ENCODE measurements at regions not wholly inside any gene's neighbourhood (a gene's known extent, or its start where the extent isn't known, plus 50 kb on each side); places are given as distances from the start of the nearest gene placed in this dataset.

DNA sequence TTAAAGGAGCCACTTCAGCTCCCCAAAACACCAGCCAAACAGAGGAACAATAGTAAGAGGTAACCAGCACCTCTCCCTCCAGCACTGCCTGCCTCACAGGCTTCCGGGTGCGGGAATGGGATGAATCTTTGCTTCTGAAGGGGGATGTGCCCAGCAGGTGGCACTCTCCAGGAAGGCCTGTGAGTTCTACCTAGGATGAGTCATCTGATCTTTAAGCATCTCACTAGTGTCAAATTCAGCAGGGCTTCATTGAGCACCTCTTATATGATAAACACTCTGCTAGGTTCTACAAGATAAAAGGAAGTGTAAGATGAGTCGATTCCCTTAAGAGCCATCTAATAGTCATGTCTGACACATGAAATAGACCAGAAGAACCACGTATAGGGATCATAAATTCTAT lies 237.4 kb upstream of the UMPS start:
- DNase-seq (ENCODE audit: low spot score) = no peak

DNA sequence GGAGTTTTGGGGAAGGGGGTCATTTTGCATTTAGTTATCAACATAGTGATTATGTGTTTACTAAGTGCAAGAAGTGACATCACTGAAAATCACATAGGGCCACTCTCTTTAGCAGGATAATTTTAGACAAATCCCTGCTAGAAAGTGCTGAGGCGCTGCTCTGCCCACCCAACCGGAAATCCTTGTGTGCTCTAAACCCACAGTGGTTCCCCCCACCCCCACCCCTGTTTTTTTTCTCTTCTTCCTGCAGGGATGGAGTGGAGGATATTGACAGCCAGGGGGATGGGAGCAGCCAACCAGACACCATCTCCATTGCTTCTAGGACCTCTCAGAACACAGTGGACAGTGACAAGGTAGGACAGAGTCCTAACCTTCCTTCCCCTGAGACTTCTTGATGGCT lies 234.2 kb upstream of the UMPS start:
- no peak for DNase-seq (ENCODE audit: low spot score)

- no peak for DNase-seq (ENCODE audit: low spot score)
Measured at GRCh38 chr3:124497487-124497886, 232.8 kb upstream of the UMPS start.

- no peak for DNase-seq (ENCODE audit: low spot score)
Measured at GRCh38 chr3:124498891-124499290, 231.4 kb upstream of the UMPS start.

DNA sequence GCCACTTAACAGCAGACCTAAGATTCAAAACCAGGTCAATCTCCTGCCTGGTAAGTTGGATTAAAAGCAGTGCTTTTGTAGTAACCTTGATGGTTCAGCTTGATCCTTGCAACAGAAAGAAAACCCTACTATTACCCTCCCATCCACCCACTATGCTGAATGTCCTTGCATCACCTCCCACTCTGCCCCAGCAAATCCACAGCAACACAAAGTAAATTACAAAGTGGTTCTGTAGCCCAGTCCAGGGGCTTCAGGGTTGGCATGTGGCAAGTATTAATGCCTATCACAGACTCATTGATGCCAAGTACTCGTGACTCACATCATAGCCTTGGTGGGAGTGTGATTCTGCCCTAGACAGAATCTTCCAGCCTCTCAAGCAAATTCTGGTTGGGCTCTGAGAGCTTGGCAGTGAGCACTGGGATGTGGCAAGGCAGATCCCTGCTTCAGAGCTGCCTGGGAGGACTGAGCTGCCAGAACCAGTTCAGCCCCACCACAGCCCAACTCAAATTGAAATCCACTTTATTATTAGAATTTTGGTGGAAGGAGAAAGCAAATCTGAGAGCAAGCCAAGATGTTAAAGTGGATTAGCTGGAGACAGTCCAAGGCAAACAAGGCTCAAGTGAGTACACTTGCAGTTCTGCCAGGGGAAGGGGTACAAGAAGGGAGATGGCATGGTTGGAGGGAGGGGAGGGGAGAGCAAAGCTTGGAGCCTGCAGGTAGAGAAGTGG lies 225.8 kb upstream of the UMPS start:
- DNase-seq (ENCODE audit: low spot score) = no peak

DNA sequence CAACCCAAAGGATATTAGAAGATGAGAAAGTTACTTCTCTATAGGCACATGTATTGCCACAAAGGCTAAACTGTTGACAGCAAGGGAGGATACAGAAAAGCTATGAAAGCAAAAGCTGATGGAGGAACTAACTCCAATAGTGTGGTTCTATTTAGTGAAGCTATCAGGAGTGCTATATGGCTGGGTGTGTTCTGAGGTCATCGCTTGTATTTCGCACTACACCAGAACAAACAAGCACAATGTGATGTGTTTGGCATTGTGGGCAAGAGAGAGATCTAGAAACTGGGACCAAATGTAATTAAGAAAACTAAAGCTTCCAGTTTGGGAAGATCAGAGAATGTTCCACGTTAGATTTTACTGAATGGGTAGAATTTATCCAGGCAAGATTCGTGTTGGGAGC lies 220.4 kb upstream of the UMPS start:
- DNase-seq (ENCODE audit: low spot score) = no peak

DNA sequence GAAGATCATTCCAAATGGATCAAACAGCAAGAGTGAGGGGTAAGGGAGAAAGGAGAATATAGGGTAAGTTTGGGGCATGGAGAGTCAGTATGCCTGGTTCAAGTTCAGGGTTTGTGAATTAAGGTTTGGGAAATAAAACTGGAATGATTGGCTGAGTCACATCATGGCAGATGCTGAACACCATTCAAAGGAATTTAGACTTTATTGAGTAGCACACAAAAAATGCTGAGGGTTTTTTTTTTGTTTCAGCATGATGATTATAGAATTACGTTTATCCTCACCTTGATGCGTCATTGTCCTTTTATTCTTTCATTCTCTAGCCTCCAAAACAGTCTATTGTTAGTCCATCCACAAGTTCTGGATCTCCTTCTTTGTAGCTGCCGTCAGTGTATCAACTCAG lies 220.0 kb upstream of the UMPS start:
- no peak for DNase-seq (ENCODE audit: low spot score)

- DNase-seq (ENCODE audit: low spot score) = no peak
Measured at GRCh38 chr3:124512881-124513609, 217.2 kb upstream of the UMPS start.

GRCh38 chr3:124513610-124513997 lies 216.6 kb upstream of the UMPS start:
- no peak for DNase-seq (ENCODE audit: low spot score)

DNA sequence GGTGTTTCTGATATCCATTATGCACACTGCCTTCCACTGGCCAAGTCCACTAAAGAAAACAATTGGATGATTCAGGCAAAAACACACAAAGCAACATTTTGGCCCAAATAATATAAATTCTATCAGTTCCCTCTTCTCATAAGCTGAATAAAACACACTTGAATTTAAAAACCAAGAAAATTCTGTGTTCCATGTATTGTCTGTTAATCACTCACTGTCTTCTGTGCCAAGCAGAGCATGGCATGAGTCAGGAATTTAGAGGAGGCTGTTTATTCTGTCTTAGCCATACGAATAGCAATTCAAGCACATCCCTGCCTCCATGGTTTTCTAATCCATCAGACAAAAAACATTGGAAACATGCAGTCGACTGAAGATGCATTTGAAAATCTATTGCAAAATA lies 215.6 kb upstream of the UMPS start:
- no peak for DNase-seq (ENCODE audit: low spot score)

GRCh38 chr3:124516333-124516732 lies 213.9 kb upstream of the UMPS start:
- no peak for DNase-seq (ENCODE audit: low spot score)

DNA sequence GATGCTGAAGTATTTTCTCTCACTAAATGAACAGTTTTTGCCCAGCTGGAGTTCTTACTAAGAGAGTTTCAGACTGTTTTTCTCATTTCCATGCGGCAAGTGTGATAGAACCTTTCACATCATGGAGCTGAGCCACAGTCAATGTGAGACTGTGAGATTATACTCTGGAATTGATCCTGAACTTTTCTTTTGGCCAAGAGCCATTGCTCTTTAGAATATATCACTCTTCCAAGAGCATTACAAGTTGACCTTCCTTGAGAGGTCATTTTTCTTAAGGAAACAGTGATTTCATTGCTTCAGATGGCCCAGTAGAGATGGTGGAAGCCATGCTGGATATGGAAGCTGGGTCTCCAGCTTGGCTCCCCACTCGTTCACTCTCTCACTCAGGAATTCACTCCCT lies 212.9 kb upstream of the UMPS start:
- no peak for DNase-seq (ENCODE audit: low spot score)

GRCh38 chr3:124518350-124518749 lies 211.9 kb upstream of the UMPS start:
- no peak for DNase-seq (ENCODE audit: low spot score)

DNA sequence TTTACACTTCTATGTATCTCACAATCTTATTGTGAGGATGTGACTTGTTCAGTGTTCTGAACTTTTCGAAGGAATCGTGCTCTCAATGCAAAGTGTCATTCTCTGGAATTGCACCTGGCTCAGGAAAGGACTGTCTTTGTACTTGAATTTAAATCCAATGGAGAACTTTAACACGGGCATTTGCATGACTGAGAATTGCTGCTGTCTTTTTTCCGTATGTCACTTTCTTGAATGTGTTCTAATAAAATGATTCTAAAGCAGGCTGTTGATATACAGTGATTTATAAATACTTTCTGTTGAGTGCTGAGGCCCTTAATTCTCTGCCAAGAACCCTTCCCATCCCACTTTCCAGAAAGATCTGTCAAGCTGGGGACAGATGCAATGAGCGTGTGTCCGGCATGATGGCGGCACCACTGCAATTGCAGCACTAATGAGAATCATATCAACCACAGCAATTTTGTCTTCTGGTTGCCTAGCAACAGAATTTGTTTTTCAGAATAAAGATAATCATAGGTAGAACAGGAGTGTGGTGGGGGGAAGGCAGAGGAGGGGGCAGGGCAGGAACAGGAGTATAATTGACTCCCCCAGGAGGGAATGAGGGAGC lies 210.6 kb upstream of the UMPS start:
- no peak for DNase-seq (ENCODE audit: low spot score)

DNA sequence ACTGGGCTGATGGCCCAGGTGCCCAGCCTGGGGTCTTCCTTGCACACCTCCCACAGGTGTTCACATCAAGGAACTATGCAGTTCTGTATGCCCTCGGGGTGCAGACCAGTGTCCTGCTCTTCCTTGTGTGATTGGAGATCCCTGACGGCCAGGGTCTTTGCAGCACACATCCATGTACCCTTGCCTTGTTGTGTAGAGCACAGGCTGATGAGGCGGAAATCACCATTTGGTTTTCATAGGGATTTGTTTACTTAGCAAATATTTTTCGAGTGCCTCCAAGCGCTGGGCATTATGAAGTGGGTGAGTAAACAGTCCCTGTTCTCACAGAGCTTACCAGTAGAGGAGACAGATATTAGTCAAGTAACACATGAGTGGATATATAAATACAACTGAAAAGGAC lies 209.3 kb upstream of the UMPS start:
- DNase-seq (ENCODE audit: low spot score) = no peak

- no peak for DNase-seq (ENCODE audit: low spot score)
Measured at GRCh38 chr3:124522082-124522625, 208.1 kb upstream of the UMPS start.

- no peak for DNase-seq (ENCODE audit: low spot score)
Measured at GRCh38 chr3:124526601-124527000, 203.7 kb upstream of the UMPS start.

DNA sequence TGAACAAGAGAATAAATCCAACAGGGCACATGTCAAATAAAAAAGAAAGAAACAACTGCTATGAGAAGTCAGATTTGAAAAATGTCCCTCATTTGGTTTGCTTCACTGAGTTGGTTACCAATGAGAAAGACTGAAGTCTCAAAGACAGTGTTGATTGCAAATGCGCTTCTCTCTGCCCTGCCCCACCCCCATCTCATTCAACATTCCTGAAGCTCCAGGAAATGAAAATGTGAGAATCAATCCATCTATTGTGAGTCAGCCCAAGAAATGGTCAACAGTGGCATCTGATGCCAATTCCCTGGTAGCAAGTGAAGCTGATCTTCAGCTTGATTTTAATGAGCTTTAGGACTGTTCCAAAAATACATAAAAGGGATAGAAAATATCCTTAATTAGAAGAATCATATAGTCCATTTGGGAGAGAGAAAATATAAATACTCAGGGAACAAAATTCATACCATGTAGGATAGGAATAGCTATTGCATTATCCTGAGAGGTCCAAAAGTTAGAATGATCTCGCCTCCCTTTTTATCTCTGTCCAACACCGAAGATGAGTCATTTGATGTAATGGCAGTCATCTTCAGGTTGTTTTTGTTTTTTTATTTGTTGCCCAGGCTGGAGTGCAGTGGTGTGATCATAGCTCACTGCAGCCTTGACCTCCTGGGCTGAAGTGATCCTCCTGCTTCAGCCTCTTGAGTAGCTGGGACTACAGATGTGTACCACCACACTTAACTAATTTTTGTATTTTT lies 200.3 kb upstream of the UMPS start:
- DNase-seq (ENCODE audit: low spot score) = no peak

DNA sequence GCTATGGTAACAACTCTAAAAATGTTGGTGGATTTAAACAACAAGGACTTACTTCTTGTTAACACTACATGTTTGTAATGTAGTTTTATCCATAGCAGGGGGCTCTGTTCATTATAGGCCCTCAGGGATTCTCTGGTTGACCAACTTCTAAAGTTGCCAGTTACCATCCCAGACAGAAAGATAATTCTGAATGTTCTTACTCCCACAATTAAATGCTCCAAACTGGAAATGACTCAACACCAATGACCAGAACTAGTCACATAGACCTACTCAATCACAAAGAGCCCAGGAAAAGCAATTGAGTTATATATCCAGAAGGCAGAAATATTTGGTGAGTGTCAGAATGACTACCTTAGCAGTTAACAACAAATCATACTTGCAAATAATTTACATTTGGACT lies 199.3 kb upstream of the UMPS start:
- DNase-seq (ENCODE audit: low spot score) = no peak

DNA sequence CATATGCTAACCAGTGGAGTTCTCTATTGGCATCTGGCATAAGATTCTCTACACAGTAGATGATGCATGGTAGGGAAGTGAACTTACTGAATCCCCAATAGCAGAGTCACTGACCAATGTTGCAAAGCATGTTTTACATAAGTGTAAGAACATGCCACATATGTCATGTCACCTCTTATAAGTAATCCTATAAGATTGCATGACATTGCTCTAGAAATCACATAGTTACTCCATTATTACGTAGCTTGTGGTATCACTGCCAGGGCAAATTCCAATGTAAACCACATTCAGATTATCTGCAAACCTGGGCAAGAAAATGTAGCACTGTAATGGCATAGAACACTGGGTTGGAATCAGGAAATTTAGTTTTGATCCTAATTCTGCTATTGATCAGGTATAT lies 198.2 kb upstream of the UMPS start:
- DNase-seq (ENCODE audit: low spot score) = no peak

GRCh38 chr3:124535306-124535705 lies 194.9 kb upstream of the UMPS start:
- no peak for DNase-seq (ENCODE audit: low spot score)

DNA sequence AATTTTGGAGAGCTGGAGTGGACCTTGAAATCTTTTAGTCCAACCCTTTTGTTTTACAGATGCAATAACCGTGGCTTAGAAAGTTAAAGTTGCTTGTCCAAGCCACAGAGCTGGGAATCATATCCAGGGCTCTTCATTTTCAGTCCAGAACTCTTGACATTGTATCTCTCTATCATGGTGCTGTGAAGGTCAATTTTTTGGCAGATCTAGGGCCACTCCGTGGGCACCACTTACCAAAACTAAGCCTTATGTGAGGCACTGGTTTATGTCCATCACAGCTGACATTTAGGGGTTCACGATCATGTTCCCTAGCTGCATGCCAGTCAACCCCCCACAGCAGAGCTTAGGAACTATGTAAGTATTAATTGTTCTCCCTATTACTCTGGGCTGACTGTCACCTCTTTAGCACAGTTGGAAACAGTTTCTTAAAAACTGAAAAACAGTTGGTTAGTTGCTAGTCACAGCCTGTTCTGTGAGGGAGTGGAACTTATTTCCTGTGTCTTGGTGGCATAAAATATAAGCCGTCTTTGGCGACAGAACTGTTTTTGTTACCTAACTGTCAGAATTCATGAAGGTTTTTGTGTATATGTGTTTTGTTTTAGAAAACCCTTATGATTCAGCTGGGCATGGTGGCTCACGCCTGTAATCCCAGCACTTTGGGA lies 189.6 kb upstream of the UMPS start:
- DNase-seq (ENCODE audit: low spot score) = no peak

Measured in hematopoietic multipotent progenitor cell treated with erythropoietin and hydrocortisone succinate and interleukin-3 and kit ligand, for 17 days (in vitro differentiated cells).